ENCODE measurements at regions not wholly inside any gene's neighbourhood (a gene's known extent, or its start where the extent isn't known, plus 50 kb on each side); places are given as distances from the start of the nearest gene placed in this dataset.
A peak's percentile ranks its signal among the peaks of the same experiment; 100 is the strongest.

GRCh38 chr6:165863801-165864200 is 200.8 kb upstream of the PDE10A start:
- no peaks in the 10 kb centered on the region for H3K9me3 ChIP-seq (ENCODE audit: control insufficient read depth, low read depth, low read length)
- H3K4me3 ChIP-seq (ENCODE audit: low read length) = no peak overlapping the region
- H3K27ac ChIP-seq (ENCODE audit: low read length) = no peak overlapping the region
- H3K4me1 ChIP-seq (ENCODE audit: control insufficient read depth, low read depth, low read length) = no peaks in the 10 kb centered on the region
- no peaks in the 10 kb centered on the region for H3K36me3 ChIP-seq (ENCODE audit: control insufficient read depth, low read depth, low read length)
- no peak overlapping the region for H3K9ac ChIP-seq (ENCODE audit: low read length)
- no peaks in the 10 kb centered on the region for H3K27me3 ChIP-seq (ENCODE audit: control insufficient read depth, insufficient read depth, low read length)

- no peak overlapping the region for H3K4me3 ChIP-seq (ENCODE audit: low read length)
- H3K9ac ChIP-seq (ENCODE audit: low read length) = no peak overlapping the region
- H3K4me1 ChIP-seq (ENCODE audit: control insufficient read depth, low read depth, low read length) = peaks cover 3% of the 10 kb centered on the region
- H3K27me3 ChIP-seq (ENCODE audit: control insufficient read depth, insufficient read depth, low read length) = no peaks in the 10 kb centered on the region
- no peaks in the 10 kb centered on the region for H3K36me3 ChIP-seq (ENCODE audit: control insufficient read depth, low read depth, low read length)
- no peak overlapping the region for H3K27ac ChIP-seq (ENCODE audit: low read length)
- H3K9me3 ChIP-seq (ENCODE audit: control insufficient read depth, low read depth, low read length) = no peaks in the 10 kb centered on the region
These were observed 199.8 kb upstream of the PDE10A start for GRCh38 chr6:165862813-165863212.

GRCh38 chr6:165861226-165861625 is 198.2 kb upstream of the PDE10A start:
- Histone ChIP-seq H3K4me3 (ENCODE audit: low read length) (no peak overlapping the region), H3K27ac (ENCODE audit: low read length) (no peak overlapping the region), H3K4me1 (ENCODE audit: control insufficient read depth, low read depth, low read length) (peaks cover 10% of the 10 kb centered on the region), H3K27me3 (ENCODE audit: control insufficient read depth, insufficient read depth, low read length) (no peaks in the 10 kb centered on the region), H3K9ac (ENCODE audit: low read length) (no peak overlapping the region), H3K9me3 (ENCODE audit: control insufficient read depth, low read depth, low read length) (no peaks in the 10 kb centered on the region), H3K36me3 (ENCODE audit: control insufficient read depth, low read depth, low read length) (no peaks in the 10 kb centered on the region)

- Histone ChIP-seq H3K4me3 (ENCODE audit: low read length) (no peak overlapping the region), H3K9ac (ENCODE audit: low read length) (no peak overlapping the region), H3K9me3 (ENCODE audit: control insufficient read depth, low read depth, low read length) (no peaks in the 10 kb centered on the region), H3K27me3 (ENCODE audit: control insufficient read depth, insufficient read depth, low read length) (peaks cover 4% of the 10 kb centered on the region), H3K4me1 (ENCODE audit: control insufficient read depth, low read depth, low read length) (peaks cover 10% of the 10 kb centered on the region), H3K36me3 (ENCODE audit: control insufficient read depth, low read depth, low read length) (no peaks in the 10 kb centered on the region), H3K27ac (ENCODE audit: low read length) (no peak overlapping the region)
These were observed 195.5 kb upstream of the PDE10A start for GRCh38 chr6:165858586-165858985.

GRCh38 chr6:165855856-165856255 is 192.8 kb upstream of the PDE10A start:
- no peak overlapping the region for H3K4me3 ChIP-seq (ENCODE audit: low read length)
- peaks cover 7% of the 10 kb centered on the region for H3K27me3 ChIP-seq (ENCODE audit: control insufficient read depth, insufficient read depth, low read length)
- H3K27ac ChIP-seq (ENCODE audit: low read length) = no peak overlapping the region
- no peaks in the 10 kb centered on the region for H3K36me3 ChIP-seq (ENCODE audit: control insufficient read depth, low read depth, low read length)
- no peaks in the 10 kb centered on the region for H3K9me3 ChIP-seq (ENCODE audit: control insufficient read depth, low read depth, low read length)
- H3K4me1 ChIP-seq (ENCODE audit: control insufficient read depth, low read depth, low read length) = peaks cover 10% of the 10 kb centered on the region
- no peak overlapping the region for H3K9ac ChIP-seq (ENCODE audit: low read length)

- H3K9ac ChIP-seq (ENCODE audit: low read length) = no peak overlapping the region
- H3K36me3 ChIP-seq (ENCODE audit: control insufficient read depth, low read depth, low read length) = no peaks in the 10 kb centered on the region
- H3K27me3 ChIP-seq (ENCODE audit: control insufficient read depth, insufficient read depth, low read length) = peaks cover 10% of the 10 kb centered on the region
- H3K4me1 ChIP-seq (ENCODE audit: control insufficient read depth, low read depth, low read length) = peaks cover 13% of the 10 kb centered on the region
- H3K27ac ChIP-seq (ENCODE audit: low read length) = no peak overlapping the region
- H3K9me3 ChIP-seq (ENCODE audit: control insufficient read depth, low read depth, low read length) = no peaks in the 10 kb centered on the region
- H3K4me3 ChIP-seq (ENCODE audit: low read length) = no peak overlapping the region
These were observed 192.0 kb upstream of the PDE10A start for GRCh38 chr6:165854863-165855593.

GRCh38 chr6:165854061-165854862 is 191.2 kb upstream of the PDE10A start:
- no peaks in the 10 kb centered on the region for H3K36me3 ChIP-seq (ENCODE audit: control insufficient read depth, low read depth, low read length)
- peaks cover 18% of the 10 kb centered on the region for H3K27me3 ChIP-seq (ENCODE audit: control insufficient read depth, insufficient read depth, low read length)
- no peak overlapping the region for H3K27ac ChIP-seq (ENCODE audit: low read length)
- no peak overlapping the region for H3K4me3 ChIP-seq (ENCODE audit: low read length)
- no peak overlapping the region for H3K9ac ChIP-seq (ENCODE audit: low read length)
- H3K4me1 ChIP-seq (ENCODE audit: control insufficient read depth, low read depth, low read length) = peaks cover 13% of the 10 kb centered on the region
- no peaks in the 10 kb centered on the region for H3K9me3 ChIP-seq (ENCODE audit: control insufficient read depth, low read depth, low read length)

- H3K9ac ChIP-seq (ENCODE audit: low read length) = no peak overlapping the region
- peaks cover 19% of the 10 kb centered on the region for H3K27me3 ChIP-seq (ENCODE audit: control insufficient read depth, insufficient read depth, low read length)
- H3K4me3 ChIP-seq (ENCODE audit: low read length) = no peak overlapping the region
- no peaks in the 10 kb centered on the region for H3K9me3 ChIP-seq (ENCODE audit: control insufficient read depth, low read depth, low read length)
- no peak overlapping the region for H3K27ac ChIP-seq (ENCODE audit: low read length)
- H3K36me3 ChIP-seq (ENCODE audit: control insufficient read depth, low read depth, low read length) = no peaks in the 10 kb centered on the region
- peaks cover 11% of the 10 kb centered on the region for H3K4me1 ChIP-seq (ENCODE audit: control insufficient read depth, low read depth, low read length)
These were observed 189.6 kb upstream of the PDE10A start for GRCh38 chr6:165852676-165853075.

- no peaks in the 10 kb centered on the region for H3K9me3 ChIP-seq (ENCODE audit: control insufficient read depth, low read depth, low read length)
- H3K36me3 ChIP-seq (ENCODE audit: control insufficient read depth, low read depth, low read length) = no peaks in the 10 kb centered on the region
- peak overlapping the region; percentile 28 for H3K4me3 ChIP-seq (ENCODE audit: low read length)
- peaks cover 9% of the 10 kb centered on the region for H3K4me1 ChIP-seq (ENCODE audit: control insufficient read depth, low read depth, low read length)
- H3K27me3 ChIP-seq (ENCODE audit: control insufficient read depth, insufficient read depth, low read length) = peaks cover 19% of the 10 kb centered on the region
- no peak overlapping the region for H3K9ac ChIP-seq (ENCODE audit: low read length)
- H3K27ac ChIP-seq (ENCODE audit: low read length) = no peak overlapping the region
These were observed 187.5 kb upstream of the PDE10A start for GRCh38 chr6:165850434-165851019.

- Histone ChIP-seq H3K36me3 (ENCODE audit: control insufficient read depth, low read depth, low read length) (no peaks in the 10 kb centered on the region), H3K9me3 (ENCODE audit: control insufficient read depth, low read depth, low read length) (no peaks in the 10 kb centered on the region), H3K4me1 (ENCODE audit: control insufficient read depth, low read depth, low read length) (peaks cover 9% of the 10 kb centered on the region), H3K27ac (ENCODE audit: low read length) (no peak overlapping the region), H3K9ac (ENCODE audit: low read length) (no peak overlapping the region), H3K27me3 (ENCODE audit: control insufficient read depth, insufficient read depth, low read length) (peaks cover 19% of the 10 kb centered on the region), H3K4me3 (ENCODE audit: low read length) (peak overlapping the region; percentile 28)
These were observed 186.7 kb upstream of the PDE10A start for GRCh38 chr6:165849534-165850430.

GRCh38 chr6:165848086-165848426 is 185.0 kb upstream of the PDE10A start:
- no peak overlapping the region for H3K9ac ChIP-seq (ENCODE audit: low read length)
- H3K36me3 ChIP-seq (ENCODE audit: control insufficient read depth, low read depth, low read length) = no peaks in the 10 kb centered on the region
- H3K4me1 ChIP-seq (ENCODE audit: control insufficient read depth, low read depth, low read length) = peaks cover 20% of the 10 kb centered on the region
- no peak overlapping the region for H3K27ac ChIP-seq (ENCODE audit: low read length)
- no peaks in the 10 kb centered on the region for H3K9me3 ChIP-seq (ENCODE audit: control insufficient read depth, low read depth, low read length)
- H3K27me3 ChIP-seq (ENCODE audit: control insufficient read depth, insufficient read depth, low read length) = peaks cover 12% of the 10 kb centered on the region
- H3K4me3 ChIP-seq (ENCODE audit: low read length) = no peak overlapping the region

Measured in iPS-18a (cell line).